HG03095 (cell line): ENCODE measurements at regions not wholly inside any gene's neighbourhood (a gene's known extent, or its start where the extent isn't known, plus 50 kb on each side); places are given as distances from the start of the nearest gene placed in this dataset.

Experiments
- ATAC-seq: cut with Tn5 transposase; IDR thresholded peaks from one replicate; pipeline ENCODE4 v1.9.1; 2021; ENCODE audit warnings: moderate library complexity; ENCODE audit not compliant: unreplicated experiment

DNA sequence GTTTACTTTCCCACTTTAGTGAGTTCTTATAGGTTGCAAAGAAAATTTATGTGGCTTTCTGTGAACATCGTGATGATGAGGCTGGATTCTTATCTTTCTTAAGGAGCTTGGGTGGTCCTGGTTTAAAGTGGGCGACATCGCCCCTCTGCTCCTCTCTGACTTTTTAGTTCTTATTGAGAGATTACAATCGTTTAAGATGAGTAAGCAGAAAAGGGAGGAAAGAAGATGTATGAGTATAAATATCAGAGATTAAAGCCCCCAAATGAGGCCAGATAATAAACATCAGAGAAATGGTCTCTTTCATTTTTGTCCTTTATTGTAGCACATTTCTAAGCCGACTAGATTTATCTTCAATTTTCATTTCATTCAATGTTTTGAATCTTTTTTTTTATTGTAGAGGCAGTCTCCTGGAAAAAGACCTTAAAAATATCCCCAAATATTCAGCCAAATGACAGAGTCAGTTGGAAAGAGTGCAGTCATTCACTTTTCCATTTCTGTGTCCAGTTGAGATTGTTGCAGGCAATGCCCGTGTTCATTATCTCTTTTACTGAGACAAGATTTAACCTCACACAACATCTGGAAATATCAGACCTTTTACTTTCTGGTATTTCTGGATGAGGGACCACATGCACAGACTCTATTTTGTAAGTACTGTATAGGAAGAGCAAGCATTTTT is 62.0 kb upstream of the PDE7B start:
- ATAC-seq, result no peak

DNA sequence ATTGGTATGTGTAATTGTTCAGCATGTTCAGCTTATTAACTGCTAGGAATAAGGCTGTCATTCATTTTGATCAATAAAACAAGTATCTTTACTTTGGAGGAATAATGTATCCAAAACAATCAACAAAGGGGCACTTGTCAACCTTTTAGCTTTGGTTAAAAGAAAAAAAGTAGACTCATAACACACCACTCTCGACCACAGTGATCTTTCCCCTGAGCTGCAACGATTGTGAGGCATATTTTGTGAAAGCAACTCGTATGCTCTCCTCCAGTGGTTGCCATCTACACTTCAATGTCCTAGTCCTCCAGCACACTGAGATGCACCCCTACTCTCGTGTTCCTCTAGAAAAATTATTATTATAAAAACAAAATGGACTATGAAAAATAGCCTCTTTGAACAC is 60.1 kb upstream of the PDE7B start:
- no peak for ATAC-seq

DNA sequence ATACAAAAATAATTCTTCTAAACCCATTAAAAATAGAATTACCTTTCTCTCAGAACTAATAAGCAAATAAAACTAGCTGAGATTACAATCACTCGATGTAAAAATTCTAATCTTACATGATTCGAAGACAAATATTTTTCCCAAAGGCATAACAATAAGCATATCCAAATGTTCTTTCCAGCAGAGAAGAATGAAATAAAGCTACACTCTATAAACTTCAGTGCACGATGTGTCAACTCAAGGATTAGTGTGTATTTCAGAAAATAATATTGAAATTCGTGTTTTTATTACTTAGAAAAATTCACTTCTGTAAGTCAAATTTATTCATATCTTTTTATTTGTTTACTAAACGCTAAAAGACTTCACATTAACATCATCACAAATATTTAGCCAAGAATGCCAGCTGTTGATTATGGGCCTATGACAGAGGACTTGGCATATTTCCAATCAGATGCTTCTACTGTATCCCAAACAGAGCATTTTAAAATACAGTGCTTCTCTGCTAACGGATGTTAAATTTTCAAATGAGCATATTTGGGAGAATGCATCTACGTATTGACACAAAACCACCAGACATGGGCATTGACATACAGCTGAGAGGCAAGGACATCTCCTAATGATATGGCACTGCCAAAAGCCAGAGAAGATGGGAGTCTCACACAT is 54.7 kb upstream of the PDE7B start:
- no peak for ATAC-seq

DNA sequence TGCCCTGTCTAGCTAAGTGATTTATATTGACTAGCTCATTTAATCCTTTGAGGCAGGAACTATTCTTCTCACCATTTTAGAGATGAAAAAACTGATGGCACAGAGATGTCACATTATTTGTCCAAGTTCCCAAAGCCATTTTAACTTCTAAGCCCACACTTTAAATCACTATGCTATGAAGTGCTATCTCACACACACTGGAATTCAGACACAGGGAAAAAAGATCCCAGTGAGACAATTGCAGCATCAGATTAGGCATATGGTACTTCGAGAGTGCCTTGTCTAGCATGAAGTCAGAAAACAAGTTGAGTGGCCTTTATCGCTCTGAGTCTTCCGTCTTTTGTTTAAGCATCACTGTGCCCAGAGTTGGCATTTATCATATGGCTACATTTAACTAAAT is 54.1 kb upstream of the PDE7B start:
- ATAC-seq, result no peak

DNA sequence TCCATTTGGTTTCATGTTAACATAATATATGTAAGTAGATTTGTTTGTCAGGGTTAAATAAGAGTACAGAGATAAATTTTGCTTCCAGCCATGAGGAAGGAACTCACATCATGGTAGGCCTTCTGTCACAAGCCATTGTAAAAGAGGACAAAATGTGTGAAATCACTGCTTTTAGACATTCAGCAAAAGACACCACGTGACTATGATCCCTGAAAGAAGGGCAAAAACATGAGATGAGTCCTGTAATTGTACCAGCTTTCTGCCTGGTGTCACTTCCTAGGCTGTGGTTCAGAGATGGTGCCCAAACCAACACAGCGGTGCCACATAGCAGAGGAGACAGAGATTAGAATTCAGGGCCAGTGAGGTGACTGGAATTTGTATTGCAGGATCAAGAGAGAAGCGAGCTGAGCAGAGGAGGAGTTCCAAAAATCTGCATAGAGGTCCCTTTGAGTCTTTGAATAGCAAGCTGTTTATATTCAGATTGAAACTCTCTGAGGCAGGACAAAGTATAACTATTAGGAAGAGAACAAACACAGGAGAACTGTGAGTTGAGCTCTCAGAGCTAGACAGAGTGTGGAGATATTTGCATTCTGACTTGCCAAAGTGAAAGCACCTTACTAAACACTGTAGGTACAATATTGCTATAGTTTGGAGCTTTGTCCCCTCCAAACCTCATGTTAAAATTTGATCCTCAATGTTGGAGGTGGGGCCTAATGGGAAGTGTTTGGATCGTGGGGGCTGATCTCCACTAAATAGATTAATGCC is 52.6 kb upstream of the PDE7B start:
- no peak for ATAC-seq
